K562 (cell line): ENCODE measurements at regions not wholly inside any gene's neighbourhood (a gene's known extent, or its start where the extent isn't known, plus 50 kb on each side); places are given as distances from the start of the nearest gene placed in this dataset.

ENCODE experiments used
- ATAC-seq: fragments of 200-7000 bp; cut with Tn5 transposase; 3 replicates; pipeline ENCODE4 v1.9.1; 2020; ENCODE audit warnings: moderate library complexity
- BruUV-seq: library from RNA; stranded (reverse); fragments of 400-500 nt; replicated peaks from 2 replicates; lab custom pipeline; 2021; lab: Mats Ljungman, UMichigan
- CTCF ChIA-PET: fragments of 300-600 bp; formaldehyde crosslinking; extraction: SDS; loops from one replicate; lab custom pipeline; 2021; ENCODE audit warnings: low intra/inter-chr PET ratio; lab: Yijun Ruan, JAX
- POLR2A ChIA-PET: fragments of 300-600, 350-650 bp; sonication (Branson Sonifier 250); formaldehyde crosslinking; extraction: SDS; loops from one replicate; lab custom pipeline; 2021; ENCODE audit warnings: antibody characterized with exemption, inconsistent platforms; lab: Yijun Ruan, JAX
- DNase-seq, 4 experiments: peaks; one replicate each; pipeline versions ENCODE4 v3.0.0 to v3.0.0-alpha.2; 2011 to 2018; ENCODE audit warnings: low spot score in 3 of 4, mixed read lengths in 3 of 4; ENCODE audit errors: extremely low read depth in 1 of 4
- FAIRE-seq: peaks from 2 replicates; lab custom pipeline; 2011; peaks lifted over from hg19 to GRCh38; lab: Jason Lieb, UNC
- H2AFZ ChIP-seq: 2 replicates; pipeline ENCODE4 v1.6.0; 2011; ENCODE audit warnings: low read depth, low read length, control low read depth, inconsistent platforms
- H3K27ac ChIP-seq: fragments of 200-600 bp; 3 replicates; pipeline ENCODE4 v1.8.0; 2011; ENCODE audit warnings: low read depth, mild to moderate bottlenecking, control low read depth, inconsistent platforms, low read length, moderate library complexity, mixed read lengths; ENCODE audit errors: extremely low read depth
- H3K27me3 ChIP-seq, 2 experiments: fragments of 300-600 bp in 1 of 2; 2 replicates in 1 of 2; 3 replicates in 1 of 2; pipeline versions ENCODE4 v1.6.0 to v1.8.0; 2011; ENCODE audit warnings: inconsistent platforms in 2 of 2, low read length in 2 of 2, mild to moderate bottlenecking in 1 of 2, mixed read lengths in 1 of 2, moderate library complexity in 1 of 2; ENCODE audit not compliant: control insufficient read depth in 2 of 2, insufficient read depth in 2 of 2
- H3K36me3 ChIP-seq: fragments of 300-600 bp; 3 replicates; pipeline ENCODE4 v1.8.0; 2011; ENCODE audit warnings: mild to moderate bottlenecking, low read length, inconsistent platforms; ENCODE audit not compliant: control insufficient read depth, insufficient read depth
- H3K4me1 ChIP-seq, 2 experiments: fragments of 200-600 bp in 1 of 2; replicated peaks in 1 of 2; 2 replicates in 1 of 2; 3 replicates in 1 of 2; pipeline versions ENCODE4 v1.5.1 to v1.8.0; 2011; ENCODE audit warnings: inconsistent platforms in 2 of 2, low read length in 2 of 2, mild to moderate bottlenecking in 1 of 2, mixed read lengths in 1 of 2, moderate library complexity in 1 of 2; ENCODE audit not compliant: control insufficient read depth in 2 of 2, insufficient read depth in 2 of 2
- H3K4me2 ChIP-seq: 2 replicates; pipeline ENCODE4 v1.6.1; 2011; ENCODE audit warnings: low read length, control low read depth, inconsistent platforms, mixed read lengths; ENCODE audit not compliant: insufficient read depth
- H3K4me3 ChIP-seq: fragments of 200-600 bp; sonication (generic), shearing (Covaris generic); 2 replicates; pipeline ENCODE4 v1.5.1; 2016; ENCODE audit warnings: control low read depth, inconsistent platforms
- H3K79me2 ChIP-seq: fragments of 200-600 bp; 3 replicates; pipeline ENCODE4 v1.8.0; 2011; ENCODE audit warnings: low read length, inconsistent platforms; ENCODE audit not compliant: control insufficient read depth, insufficient read depth
- H3K9ac ChIP-seq, 2 experiments: 2 replicates each; pipeline versions ENCODE4 v1.6.0 to v1.6.1; 2011; ENCODE audit warnings: low read depth in 2 of 2, low read length in 2 of 2, control low read depth in 1 of 2, inconsistent platforms in 1 of 2, mild to moderate bottlenecking in 1 of 2, mixed read lengths in 1 of 2; ENCODE audit not compliant: insufficient read depth in 1 of 2
- H3K9me1 ChIP-seq: one replicate; pipeline ENCODE4 v1.6.0; 2011; ENCODE audit warnings: inconsistent platforms, mild to moderate bottlenecking, low read length, moderate library complexity; ENCODE audit not compliant: control insufficient read depth, insufficient read depth
- H3K9me3 ChIP-seq: replicated peaks from 2 replicates; pipeline ENCODE4 v1.5.1; 2011; ENCODE audit warnings: low read depth, low read length, inconsistent platforms; ENCODE audit not compliant: control insufficient read depth, insufficient read depth
- H4K20me1 ChIP-seq: replicated peaks from 2 replicates; pipeline ENCODE4 v1.6.1; 2011; ENCODE audit warnings: low read length, inconsistent platforms, mixed read lengths; ENCODE audit not compliant: control insufficient read depth, insufficient read depth
- FOSL1 ChIP-seq: fragments of 200-800 bp; sonication (Bioruptor generic); conservative IDR thresholded peaks from 2 replicates; pipeline ENCODE4 v1.6.1; 2016; ENCODE audit warnings: missing genetic modification characterization, missing compliant biosample characterization
- ZZZ3 ChIP-seq: fragments of 450-650 bp; IDR thresholded peaks from 2 replicates; pipeline ENCODE4 v1.6.1; 2016; ENCODE audit warnings: antibody characterized with exemption, mild to moderate bottlenecking, moderate library complexity
- WGBS: fragments of 100-300 bp; shearing (Covaris generic); methylation state at CpG from one replicate; pipeline ENCODE4 v1.1.6; 2016; ENCODE audit warnings: low coverage, mixed read lengths; ENCODE audit not compliant: insufficient coverage; ENCODE audit errors: missing lambda C conversion rate; 5-methylcytosine and 5-hydroxymethylcytosine counted together
- in situ Hi-C: fragments of 300-500 bp; cut with MboI; formaldehyde crosslinking; loops from 4 replicates; pipeline ENCODE4 v1.15.0; 2018; ENCODE audit warnings: inconsistent platforms, mixed read lengths
- intact Hi-C: fragments of 100-400 bp; cut with micrococcal nuclease; formaldehyde crosslinking; loops from 2 replicates; pipeline ENCODE4 v1.14.2; 2022

- intact Hi-C loops = no loop called here
- TF ChIP-seq ZZZ3 = no peak
- 0 out of 2 replicates have a peak, but pooled peaks have one; percentile 21 for TF ChIP-seq FOSL1 (tag)
- Histone ChIP-seq H3K79me2 (no peaks in the 10 kb centered on the region), H4K20me1 (peaks cover 13% of the 10 kb centered on the region), H3K27ac (no peak overlapping the region), H3K4me3 (no peak overlapping the region), H2AFZ (no peak overlapping the region), H3K9ac (no peak overlapping the region), H3K4me1 (peaks cover 0 to 7% of the 10 kb centered on the region in 2 experiments; a peak in 1 of 5 replicates), H3K4me2 (no peak overlapping the region), H3K36me3 (no peaks in the 10 kb centered on the region), H3K9me3 (no peaks in the 10 kb centered on the region), H3K9me1 (peaks cover 3% of the 10 kb centered on the region), H3K27me3 (peaks cover 81 to 86% of the 10 kb centered on the region in 2 experiments)
- ChIA-PET POLR2A (interaction anchor here (0.6 to 1.6 kb wide), 5 partner anchors 12 to 313 kb away, joined by 3 to 5 read pairs (median 4); no protein-coding TSS in a partner anchor), CTCF (no interaction called here)
- in situ Hi-C loops = no loop called here
- no peak for ATAC-seq
- WGBS = 1% methylated on average over 24 of the region's 24 CpGs
- no peak for DNase-seq
- no TSS peak for BruUV-seq
- FAIRE-seq = peak; percentile 37
Observed at GRCh38 chr6:170232186-170233002, 58.5 kb downstream of the DLL1 start.
